Transverse colon (tissue), 4 donors: ENCODE measurements at regions not wholly inside any gene's neighbourhood (a gene's known extent, or its start where the extent isn't known, plus 50 kb on each side); places are given as distances from the start of the nearest gene placed in this dataset.

Source experiments
- CTCF ChIP-seq, 5 experiments: fragments of 200-600 bp in 3 of 5; fragments of 450-650 bp in 2 of 5; sonication (generic) in 3 of 5; IDR thresholded peaks; 1 replicate in 2 of 5; 2 replicates in 3 of 5; pipeline ENCODE4 v1.5.1; 2016 to 2017; ENCODE audit warnings: antibody characterized with exemption in 5 of 5, inconsistent platforms in 3 of 5, mild to moderate bottlenecking in 2 of 5, moderate library complexity in 1 of 5
- EP300 ChIP-seq: sonication (generic); formaldehyde crosslinking; IDR thresholded peaks from one replicate; pipeline ENCODE4 v1.6.1; 2017; ENCODE audit warnings: antibody characterized with exemption, low read depth
- POLR2A ChIP-seq: fragments of 450-650 bp; IDR thresholded peaks from one replicate; pipeline ENCODE4 v1.6.1; 2016; ENCODE audit warnings: antibody characterized with exemption, mild to moderate bottlenecking, moderate library complexity
- POLR2AphosphoS5 ChIP-seq, 3 donors: sonication (generic); formaldehyde crosslinking; IDR thresholded peaks; one replicate each; pipeline ENCODE4 v1.6.1; 2016; ENCODE audit warnings: antibody characterized with exemption in 3 of 3

GRCh38 chr11:116432301-116432700 lies 340.5 kb downstream of the BUD13 start:
- TF ChIP-seq CTCF (IDR thresholded peaks at IDR 0.05), result no peak
- TF ChIP-seq EP300, result no peak
- TF ChIP-seq POLR2AphosphoS5 (IDR thresholded peaks at IDR 0.05), result no peak
- TF ChIP-seq POLR2A, result no peak
